Muscle of arm (tissue), 1 donor: ENCODE measurements at regions not wholly inside any gene's neighbourhood (a gene's known extent, or its start where the extent isn't known, plus 50 kb on each side); places are given as distances from the start of the nearest gene placed in this dataset.
"Not testable (repeated sequence)": the region's sequence is repeated elsewhere in the genome, so short reads cannot be mapped to it uniquely, and the experiment has no call there.

Experiments
- DNase-seq: peaks from one replicate; pipeline ENCODE4 v3.0.0-alpha.2; 2013

DNA sequence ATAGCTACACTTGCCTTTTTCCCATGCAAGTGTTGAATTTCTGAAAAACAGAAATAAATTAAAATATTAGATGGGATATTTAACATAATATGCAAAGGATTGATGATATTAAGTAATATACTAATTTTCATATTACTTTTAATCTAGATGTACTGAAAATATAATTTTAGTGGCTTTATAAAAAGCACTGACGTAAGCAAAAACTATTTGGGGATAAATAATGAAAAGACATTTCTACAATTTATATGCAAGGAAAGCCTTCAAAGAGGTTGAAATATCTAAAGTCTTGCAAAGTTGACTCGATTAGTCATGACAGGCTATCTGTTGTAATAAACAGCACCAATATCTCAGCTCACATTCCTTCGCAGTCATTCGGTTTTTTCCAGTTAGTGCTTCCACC, 94.9 kb upstream of the ABCB5 start:
- no peak for DNase-seq

DNA sequence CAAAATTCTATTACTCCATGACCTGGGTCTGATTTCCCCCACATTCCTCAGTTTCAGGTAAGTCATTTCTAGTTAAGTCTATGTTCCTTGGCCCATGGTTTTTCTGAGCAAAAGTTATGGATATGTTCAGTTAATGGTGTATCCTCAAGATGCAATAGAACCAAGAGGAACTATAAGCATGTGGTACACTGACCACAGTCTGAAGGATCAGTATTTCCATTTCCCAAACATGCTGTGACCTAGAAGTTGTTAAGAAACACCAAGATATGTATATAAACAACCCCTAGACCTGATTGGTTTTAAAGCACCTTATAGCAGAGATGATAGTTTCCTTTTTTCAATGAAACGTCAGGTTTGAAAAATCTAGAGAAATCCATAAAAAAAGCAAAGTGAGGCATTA, 94.2 kb upstream of the ABCB5 start:
- DNase-seq = no peak

DNA sequence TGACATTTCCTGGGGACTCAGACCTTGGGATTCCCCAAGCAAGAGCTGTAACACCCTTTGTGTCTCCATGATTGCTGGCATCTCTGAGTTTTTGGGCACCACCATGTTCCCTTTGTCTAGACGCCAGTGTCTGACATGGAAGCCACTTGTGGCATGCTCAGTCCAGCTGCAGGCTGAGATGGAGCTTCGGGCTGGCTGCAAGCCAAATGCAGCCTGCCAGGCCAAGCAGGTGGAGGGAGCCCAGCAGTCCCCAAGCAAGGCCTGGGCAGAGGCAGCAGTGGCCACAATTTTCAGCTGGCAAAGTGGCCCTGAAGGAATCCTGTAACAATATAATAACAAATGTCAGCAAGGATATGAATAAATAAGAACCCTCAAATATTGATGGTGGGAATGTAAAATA, 86.2 kb upstream of the ABCB5 start:
- DNase-seq = no peak

DNA sequence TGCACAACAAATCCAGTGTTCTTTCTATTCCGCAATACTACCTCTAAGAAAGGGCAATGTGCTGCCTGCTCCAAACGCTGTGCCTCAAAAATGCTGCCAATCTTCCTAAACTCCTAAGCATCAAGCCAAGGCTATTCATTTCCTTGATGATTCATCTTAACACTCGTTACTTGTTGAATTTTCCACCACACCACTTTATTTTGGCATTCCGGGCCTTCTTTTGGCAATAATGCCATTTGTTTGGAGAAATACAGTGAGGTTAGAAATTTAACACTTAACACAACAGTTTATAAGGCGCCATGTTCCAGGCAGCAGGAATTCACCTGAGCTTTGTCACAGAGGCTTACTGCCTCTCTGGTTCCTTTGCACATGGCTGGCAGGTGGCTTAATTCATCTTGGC, 82.6 kb upstream of the ABCB5 start:
- DNase-seq = no peak

DNA sequence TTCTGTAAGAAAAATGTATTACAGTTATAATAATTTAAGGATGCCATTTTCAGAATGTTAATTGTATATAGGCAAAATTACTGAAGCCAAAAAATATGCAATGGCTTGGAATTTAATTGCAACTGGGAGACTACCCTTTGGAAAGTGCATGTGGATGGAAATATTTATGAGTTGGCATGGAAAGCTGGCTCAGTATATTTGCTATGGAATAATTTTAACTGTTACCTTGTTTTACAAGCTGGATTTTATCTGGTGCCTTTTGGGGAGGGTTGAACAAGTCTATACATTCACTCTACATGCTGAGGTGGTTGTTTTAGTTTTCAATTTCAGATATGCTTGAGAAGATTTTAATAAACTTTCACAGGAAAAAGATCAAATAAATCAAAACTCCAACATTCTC, 80.9 kb upstream of the ABCB5 start:
- DNase-seq = no peak

DNA sequence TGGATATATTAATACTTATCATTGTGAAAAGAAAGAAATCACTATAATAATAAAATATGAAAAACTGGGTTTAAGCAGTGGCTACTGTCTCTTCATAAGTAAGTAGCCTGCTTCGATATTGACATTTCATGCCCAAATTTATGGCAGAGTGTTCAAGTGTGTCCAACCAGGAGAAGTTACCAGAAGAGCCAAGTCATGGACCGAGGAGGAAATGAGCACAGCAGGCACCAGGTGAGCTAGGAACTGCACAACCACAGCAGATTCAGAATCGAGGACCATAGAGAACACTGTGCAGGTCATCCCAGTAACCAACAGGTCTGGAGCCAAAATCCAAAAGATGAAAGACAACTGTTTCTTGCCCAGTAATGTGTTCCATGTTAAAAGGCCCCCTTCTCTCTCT, 79.9 kb upstream of the ABCB5 start:
- DNase-seq = no peak

DNA sequence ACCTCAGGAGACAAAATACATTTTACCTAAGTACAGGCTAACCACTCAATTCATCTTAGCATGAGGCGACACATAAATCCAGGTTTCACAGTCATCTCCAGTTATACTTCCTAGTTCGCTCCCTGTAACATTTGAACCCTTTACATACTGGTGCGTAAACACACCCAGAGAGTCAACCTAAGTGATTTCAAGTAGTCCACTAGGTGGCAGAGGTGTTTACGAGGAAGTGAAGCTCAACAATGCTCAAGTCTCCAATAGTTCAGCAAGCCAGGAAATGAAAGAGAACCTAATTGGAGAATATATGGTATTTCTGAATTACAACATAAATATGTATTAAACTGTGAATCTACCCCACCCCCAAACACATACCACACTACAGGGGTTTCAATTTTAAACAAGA, 76.3 kb upstream of the ABCB5 start:
- no peak for DNase-seq

DNA sequence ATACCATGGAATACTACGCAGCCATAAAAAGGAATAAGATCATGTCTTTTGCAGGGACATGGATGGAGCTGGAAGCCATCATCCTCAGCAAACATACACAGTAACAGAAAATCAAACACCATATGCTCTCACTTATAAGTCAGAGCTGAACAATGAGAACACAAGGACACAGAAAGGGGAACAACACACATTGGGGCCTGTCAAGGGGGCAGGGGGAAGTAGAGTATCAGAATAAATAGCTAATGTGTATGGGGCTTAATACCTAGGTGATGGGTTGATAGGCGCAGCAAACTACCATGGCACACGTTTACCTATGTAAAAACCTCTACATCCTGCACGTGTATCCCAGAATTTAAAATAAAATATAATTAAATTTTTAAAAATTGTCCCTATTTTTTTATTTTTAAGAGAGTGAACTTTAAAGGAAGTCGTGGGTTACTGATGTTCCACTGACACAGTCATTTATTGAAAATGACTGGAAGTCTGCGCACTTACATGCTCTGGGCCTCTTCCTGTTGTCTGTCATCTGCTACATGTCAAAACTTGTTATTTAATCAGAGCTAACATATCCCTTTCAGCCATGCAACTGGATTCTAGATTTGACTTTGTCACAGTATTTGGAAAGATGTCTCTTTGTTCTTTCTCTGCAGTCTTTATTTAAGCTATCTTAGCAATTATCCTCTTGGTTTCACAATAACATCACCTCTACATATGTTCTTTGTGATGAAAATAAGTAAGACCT, 73.7 kb upstream of the ABCB5 start:
- no peak for DNase-seq

DNA sequence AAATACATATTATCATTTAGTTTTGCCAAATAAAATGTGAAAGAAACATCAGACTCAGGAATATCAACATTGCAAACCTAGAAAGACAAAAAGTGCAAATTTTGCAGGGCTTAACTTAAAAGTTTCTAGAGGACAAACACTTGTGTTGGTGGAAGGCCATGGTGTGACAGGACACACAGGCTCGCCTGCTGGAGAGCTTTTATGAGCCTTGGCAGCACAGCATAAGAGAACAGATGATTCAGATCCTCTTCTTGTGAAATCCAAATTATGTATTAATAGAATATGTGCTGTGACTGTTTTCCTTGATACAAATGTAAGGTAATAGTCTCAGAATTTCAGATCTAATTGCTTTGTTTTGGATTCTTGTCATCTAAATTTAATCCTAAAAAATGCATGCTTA, 72.9 kb upstream of the ABCB5 start:
- DNase-seq = peak; percentile 66

DNA sequence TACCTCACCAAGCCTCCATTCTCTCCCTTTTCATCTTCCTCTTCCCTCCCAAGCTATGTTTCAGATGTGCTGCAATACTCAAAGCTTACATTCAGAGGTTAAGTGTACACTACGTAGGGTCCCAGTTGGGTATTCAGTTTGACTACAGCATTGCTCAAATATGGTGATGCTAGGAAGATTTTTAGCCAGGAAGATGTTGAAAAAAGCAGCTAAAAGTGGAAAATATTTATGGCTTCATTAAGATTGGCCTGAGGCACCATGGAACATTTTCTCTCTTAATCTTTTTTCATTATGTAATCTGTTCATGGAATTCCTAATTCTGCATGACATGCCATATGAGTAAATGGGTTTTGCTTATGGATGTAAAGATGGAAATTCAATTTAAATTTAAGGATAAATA, 72.0 kb upstream of the ABCB5 start:
- DNase-seq = peak; percentile 73

DNA sequence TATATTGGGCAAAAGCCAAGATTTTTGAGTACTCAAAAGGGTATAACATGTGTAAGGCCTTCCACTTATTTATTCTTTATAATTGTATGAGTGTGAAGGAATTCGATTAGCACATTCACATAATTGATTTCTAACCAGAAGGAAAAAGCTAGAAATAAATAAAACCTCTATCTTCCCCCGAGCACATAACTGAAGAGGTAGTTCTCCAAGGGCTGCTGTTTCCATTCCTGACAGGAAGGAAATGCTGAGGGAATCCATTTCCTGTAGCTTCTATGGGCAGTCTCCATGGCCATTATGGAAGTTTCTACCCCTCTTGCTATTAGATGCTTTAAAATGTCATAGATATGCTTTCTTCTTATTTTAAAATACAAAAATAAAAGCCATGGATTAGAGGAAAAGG, 70.5 kb upstream of the ABCB5 start:
- no peak for DNase-seq

DNA sequence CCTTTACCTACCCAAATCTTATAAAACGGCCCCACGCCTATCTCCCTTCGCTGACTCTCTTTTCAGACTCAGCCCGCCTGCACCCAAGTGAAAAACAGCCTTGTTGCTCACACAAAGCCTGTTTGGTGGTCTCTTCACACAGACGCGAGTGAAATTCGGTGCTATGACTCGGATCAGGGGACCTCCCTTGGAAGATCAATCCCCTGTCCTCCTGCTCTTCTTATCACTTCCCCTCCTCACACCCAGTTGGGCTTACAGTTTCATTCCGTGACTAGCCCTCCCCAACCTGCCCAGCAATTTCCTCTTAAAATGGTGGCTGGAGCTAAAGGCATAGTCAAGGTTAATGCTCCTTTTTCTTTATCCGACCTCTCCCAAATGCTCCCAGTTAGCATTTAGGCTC, 68.5 kb upstream of the ABCB5 start:
- DNase-seq = not testable (repeated sequence)

DNA sequence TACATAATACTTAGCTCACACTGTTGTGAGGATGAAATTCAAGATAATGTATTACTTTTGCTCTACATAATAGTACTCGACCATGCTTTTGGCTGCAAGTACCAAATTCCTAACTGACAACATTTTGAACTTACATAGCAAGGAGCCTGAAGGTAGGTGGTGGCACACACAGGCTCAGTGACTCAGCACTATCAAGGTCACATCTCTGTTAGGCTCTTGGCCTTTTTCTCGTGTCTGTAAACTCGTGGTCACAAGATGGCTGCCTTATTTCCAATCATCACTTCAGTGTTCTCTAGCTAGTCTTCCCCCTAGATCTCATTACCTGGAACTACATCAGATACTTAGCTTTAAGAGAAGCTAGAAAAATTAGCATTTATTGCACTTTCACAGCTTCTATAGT, 61.4 kb upstream of the ABCB5 start:
- no peak for DNase-seq

DNA sequence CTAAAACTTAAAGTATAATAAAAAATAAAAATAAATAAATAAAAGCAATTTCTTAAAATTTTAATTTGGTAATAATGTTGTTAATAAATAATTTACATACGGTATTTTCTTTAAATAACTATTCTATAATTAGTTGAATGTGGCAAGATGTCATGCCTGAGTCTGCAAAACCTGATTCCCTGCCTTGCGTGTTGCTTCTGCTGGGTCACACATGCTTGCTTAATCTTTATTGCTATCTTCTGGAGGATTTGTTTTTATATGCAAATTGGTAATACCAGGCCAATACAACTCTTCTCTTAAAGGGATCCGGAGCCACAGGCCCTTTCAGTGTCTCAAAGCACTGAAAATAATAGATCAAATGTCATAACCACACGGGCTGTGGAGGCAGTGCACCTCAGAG, 59.4 kb upstream of the ABCB5 start:
- DNase-seq = no peak

DNA sequence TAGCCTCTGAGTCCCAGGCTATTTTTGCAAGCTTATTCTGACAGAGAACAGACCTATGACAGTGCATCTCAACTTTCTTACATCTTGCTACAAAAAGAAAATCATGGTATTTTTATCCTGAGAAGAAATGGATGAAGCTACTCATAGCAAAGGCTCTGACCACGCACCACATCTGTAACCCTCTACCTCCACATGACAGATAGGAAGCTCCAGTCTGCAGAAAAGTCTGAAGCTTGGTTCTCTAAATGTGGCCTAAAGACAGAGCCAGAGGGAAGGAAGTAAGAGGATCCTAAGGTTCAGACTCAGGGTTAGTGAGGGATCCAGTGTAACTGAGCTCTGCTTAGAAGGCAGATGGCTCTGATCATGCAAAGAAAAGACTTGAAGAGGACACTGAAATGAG, 58.4 kb upstream of the ABCB5 start:
- DNase-seq = no peak

DNA sequence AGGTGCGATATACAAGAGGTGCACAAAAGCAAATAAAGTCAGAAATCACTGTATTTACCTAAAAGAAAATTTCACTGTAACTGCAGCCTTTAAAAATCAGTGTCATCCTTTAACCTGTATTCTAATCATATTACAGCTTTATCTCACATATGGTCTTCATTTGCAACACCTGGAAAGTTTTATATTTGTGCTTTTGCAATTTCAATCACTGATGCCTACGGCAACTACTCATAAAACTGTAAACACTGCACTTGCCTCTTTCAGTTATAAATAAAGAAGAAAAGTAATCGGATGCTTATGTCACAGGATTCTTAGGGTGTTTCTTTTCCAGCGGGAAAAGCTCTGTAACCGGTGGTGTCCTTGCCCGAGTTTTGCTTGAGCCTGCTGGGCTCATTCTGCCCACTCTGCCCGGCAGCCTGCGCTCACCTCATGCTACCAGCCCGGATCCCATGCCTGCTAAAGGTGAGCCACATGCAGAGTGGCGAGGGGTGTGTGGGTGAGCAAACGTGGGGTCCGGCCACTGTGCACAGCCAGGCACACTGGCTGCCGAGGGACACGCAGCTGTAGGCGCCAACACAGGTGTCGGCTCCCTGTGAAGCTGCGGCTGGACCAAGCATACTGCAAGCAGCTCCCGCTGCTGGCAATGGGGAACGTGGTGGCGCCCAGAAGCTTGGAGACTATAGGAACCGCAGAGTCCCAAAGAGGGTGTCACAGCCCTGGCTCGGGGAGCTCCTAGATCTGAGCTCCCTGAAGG, 56.3 kb upstream of the ABCB5 start:
- DNase-seq = no peak

DNA sequence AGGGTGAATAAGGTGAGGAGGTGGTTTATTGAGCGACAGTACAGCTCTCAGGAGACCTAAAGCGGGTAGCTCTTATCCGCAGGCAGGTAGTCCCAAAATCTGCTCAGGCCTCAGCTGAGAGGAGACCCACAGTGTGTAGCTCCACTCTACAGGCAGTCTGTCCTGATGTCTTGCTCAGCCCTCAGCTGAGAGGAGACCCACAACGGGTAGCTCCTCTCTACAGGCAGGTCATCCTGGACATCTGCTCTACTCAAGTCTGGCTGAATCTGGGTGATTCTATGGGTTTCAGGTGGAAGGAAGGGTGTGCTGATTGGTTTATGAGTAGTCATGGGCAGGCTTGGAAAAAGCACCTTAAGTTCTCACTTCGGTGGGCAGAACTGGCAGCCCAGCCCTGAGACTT, 55.6 kb upstream of the ABCB5 start:
- no peak for DNase-seq

DNA sequence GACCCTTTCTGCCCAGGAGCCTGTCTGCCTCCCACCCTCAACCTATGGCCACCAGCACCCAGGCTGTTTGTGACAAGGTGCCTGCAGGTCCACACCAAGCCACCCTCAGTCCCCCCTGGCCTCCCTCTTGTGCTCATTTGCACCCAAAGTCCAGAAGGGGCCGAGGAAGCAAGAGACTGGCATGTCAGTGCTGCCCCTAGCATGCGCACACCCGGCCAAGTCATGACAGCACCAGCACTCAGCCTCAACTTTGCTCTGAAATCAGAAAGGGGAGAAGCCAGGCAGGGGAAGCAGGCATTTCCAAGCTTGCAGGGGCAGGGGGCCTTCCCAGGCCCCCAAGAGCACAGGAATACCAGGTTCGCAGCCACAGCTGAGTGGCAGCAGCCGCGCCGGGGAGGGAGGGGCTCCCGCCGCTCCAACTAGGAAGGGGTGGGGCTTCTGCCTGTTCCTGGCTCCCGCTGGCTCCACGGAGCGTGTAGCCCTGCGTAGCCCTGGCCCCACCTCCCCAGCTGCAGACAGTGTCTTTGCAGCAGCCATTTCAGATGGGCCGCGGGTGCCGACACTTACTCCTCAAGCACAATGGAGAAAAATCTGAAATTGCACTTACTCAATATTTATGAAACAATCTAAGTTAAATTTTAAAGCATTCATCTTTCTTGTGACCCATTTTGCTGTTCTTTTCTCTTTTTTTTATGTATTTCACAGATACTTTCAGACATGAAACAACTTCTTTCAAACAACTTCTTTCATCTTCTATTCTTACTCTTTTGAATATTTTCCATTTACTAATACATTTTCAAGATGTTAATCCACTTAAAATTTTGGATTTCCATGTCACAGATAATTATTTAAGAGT, 54.9 kb upstream of the ABCB5 start:
- no peak for DNase-seq

DNA sequence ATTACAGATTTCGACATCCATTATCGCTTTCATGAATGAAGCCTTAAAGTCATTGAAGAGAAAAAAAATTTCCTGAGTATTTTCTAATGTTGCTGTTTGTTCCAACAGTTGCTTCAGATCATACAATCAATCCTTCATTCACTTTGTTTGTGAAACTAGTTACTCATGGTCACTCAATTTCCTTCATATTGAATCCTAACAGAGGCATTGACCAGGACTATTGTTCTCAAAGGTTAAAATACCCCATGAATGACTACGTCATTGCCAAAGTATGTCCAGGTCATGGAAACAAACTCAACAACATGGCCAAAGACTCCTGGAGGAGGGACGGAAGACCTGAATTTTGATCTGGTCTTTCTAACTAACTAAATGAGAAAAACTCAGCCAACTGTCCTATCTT, 54.0 kb upstream of the ABCB5 start:
- DNase-seq = no peak

DNA sequence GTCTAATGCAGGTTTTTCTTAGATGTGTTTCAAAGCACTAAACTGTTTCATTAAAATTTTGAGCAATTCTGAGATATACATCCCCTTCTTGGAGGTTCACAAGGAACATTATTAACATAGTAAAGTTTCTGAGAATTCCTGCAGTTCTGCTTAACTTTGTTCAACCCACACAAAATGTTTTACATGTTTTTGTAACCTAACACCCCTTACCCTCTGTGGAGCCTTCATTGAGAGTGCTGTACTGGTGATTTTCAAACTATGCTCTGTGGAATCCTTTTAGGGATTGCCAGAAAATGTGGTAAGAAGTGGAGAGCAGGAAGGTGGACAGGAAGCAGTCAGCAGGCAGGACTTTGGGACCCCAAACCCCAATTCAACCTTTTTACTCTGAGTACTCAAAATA, 53.6 kb upstream of the ABCB5 start:
- DNase-seq = no peak

DNA sequence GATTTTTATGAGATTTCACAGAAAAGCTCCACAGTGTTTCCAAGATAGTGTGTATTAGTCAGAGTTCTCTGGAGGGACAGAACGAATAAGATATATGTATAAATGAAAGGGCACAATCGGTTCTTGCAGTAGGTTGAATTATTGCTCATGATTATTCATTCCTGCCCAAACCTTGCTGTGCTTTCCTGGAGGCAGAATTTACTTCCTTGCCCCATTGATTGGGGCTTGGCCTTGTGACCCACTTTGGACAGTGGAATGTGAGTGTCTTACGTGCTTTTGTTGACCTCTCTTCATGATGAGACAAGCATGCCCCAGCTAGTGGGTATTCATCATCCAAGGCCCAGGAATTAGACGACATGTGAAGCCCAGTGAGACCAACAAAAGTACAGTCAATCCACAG, 53.0 kb upstream of the ABCB5 start:
- DNase-seq = no peak
